Endothelial cell of umbilical vein (primary cell): ENCODE measurements at regions not wholly inside any gene's neighbourhood (a gene's known extent, or its start where the extent isn't known, plus 50 kb on each side); places are given as distances from the start of the nearest gene placed in this dataset.

Source experiments
- JUN ChIP-seq: IDR thresholded peaks from 2 replicates; pipeline ENCODE4 v1.6.1; 2011; ENCODE audit warnings: borderline replicate concordance, low read depth; ENCODE audit not compliant: insufficient read length, insufficient read depth
- MAX ChIP-seq: IDR thresholded peaks from 2 replicates; pipeline ENCODE4 v1.6.1; 2011; ENCODE audit not compliant: insufficient read depth, insufficient read length
- POLR2A ChIP-seq: IDR thresholded peaks from 2 replicates; pipeline ENCODE4 v1.6.1; 2012; ENCODE audit warnings: low read depth, mild to moderate bottlenecking, control low read depth, low read length
- TF ChIP-seq, protein P1 (sequence below), 2 donors: IDR thresholded peaks; 1 replicate in 1 of 2; 2 replicates in 1 of 2; pipeline ENCODE4 v1.5.1; 2011; ENCODE audit warnings: low read length in 2 of 2, mild to moderate bottlenecking in 2 of 2, moderate library complexity in 2 of 2, control low read depth in 1 of 2, inconsistent platforms in 1 of 2, low read depth in 1 of 2; ENCODE audit not compliant: insufficient read depth in 1 of 2; ENCODE audit errors: extremely low read depth in 1 of 2

DNA sequence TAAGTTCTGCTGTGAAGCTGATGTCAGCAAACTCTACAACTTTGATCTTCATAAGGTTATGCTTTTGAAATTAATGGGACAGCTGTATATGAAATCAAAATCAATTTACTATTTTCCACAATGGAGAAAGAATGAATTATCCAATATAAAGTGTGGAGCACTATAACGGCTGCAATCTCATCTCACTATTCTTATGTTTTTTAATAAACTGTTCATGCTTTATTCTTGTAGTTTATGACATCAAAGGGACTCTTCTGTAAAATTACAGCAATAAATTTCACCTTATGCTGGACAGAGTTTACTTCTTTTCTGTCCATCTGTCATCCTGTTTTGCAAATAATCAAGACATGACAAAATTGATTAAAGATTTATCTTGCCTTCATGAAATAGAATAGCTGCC, 192.5 kb downstream of the TECRL start:
- TF ChIP-seq, protein P1, sequence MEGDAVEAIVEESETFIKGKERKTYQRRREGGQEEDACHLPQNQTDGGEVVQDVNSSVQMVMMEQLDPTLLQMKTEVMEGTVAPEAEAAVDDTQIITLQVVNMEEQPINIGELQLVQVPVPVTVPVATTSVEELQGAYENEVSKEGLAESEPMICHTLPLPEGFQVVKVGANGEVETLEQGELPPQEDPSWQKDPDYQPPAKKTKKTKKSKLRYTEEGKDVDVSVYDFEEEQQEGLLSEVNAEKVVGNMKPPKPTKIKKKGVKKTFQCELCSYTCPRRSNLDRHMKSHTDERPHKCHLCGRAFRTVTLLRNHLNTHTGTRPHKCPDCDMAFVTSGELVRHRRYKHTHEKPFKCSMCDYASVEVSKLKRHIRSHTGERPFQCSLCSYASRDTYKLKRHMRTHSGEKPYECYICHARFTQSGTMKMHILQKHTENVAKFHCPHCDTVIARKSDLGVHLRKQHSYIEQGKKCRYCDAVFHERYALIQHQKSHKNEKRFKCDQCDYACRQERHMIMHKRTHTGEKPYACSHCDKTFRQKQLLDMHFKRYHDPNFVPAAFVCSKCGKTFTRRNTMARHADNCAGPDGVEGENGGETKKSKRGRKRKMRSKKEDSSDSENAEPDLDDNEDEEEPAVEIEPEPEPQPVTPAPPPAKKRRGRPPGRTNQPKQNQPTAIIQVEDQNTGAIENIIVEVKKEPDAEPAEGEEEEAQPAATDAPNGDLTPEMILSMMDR (IDR thresholded peaks at IDR 0.05; ENCODE audit: extremely low read depth in 1 of 2, insufficient read depth in 1 of 2, low read depth in 1 of 2, low read length in 2 of 2): no peak
- TF ChIP-seq JUN (no peak), MAX (no peak), POLR2A (no peak)
